ENCODE measurements at regions not wholly inside any gene's neighbourhood (a gene's known extent, or its start where the extent isn't known, plus 50 kb on each side); places are given as distances from the start of the nearest gene placed in this dataset.

DNA sequence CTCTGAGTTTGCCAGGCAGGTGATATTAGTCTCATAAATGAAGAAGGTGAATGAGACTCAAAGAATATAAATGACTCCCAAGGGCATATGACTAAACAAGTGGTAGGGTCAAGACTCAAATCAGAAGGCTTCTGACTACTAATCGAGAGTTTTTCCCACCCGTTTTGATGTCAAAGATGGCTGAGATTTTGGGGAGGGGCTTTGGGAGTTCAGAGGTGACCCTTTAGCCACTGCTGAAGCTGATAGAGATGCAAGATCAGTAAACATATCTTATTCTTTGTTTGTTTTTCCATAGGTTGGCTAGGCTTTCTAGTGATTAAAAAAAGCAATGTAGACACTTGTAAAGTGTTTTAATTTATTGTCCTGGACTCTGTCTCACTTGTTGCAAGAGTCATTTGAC lies 239.6 kb upstream of the PLEKHG7 start:
- WGBS (ENCODE audit: extremely low coverage, insufficient coverage, low lambda C conversion rate), result no CpG with 5 or more reads among the region's 2 CpGs
- no peak overlapping the region for H3K4me3 ChIP-seq (ENCODE audit: low read length)

DNA sequence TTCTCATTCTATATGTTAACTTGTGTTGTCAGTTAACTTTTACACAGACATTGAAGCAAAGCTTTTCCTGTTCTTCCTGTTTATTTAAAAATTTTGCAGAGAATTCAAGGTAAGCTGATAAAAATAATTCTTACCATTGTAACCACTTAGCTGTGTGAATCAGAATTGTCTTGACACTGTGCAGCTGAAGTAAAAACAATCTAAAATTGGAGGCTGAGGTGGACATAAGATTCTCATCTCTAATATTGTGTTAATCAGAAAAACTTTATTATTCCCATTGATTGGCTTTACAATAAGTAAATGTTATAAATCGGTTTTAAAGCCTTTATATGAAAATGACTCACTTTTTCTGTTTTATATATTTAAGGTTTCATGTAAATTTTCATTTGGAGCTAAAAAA lies 240.3 kb upstream of the PLEKHG7 start:
- Histone ChIP-seq H4K5ac (ENCODE audit: low read length) (no peak overlapping the region), H3K4me3 (ENCODE audit: low read length) (no peak overlapping the region), H2BK120ac (ENCODE audit: low read depth, low read length) (no peak overlapping the region), H3K4me2 (ENCODE audit: low read length) (no peak overlapping the region), H3K23ac (ENCODE audit: low read length) (no peak overlapping the region), H3K79me1 (ENCODE audit: low read length) (no peaks in the 10 kb centered on the region), H2BK15ac (replicated peaks; ENCODE audit: low read depth) (no peak overlapping the region), H3K4ac (ENCODE audit: low read depth, low read length) (no peak overlapping the region), H3K4me1 (ENCODE audit: control insufficient read depth, low read depth, low read length) (peaks cover 3% of the 10 kb centered on the region), H2BK5ac (ENCODE audit: low read length) (no peak overlapping the region), H3K27me3 (ENCODE audit: insufficient read depth, low read length, poor library complexity) (no peaks in the 10 kb centered on the region), H2AK5ac (ENCODE audit: low read length) (no peak overlapping the region), H3K56ac (ENCODE audit: low read length) (no peak overlapping the region), H3K18ac (ENCODE audit: low read length) (no peak overlapping the region), H3K27ac (ENCODE audit: low read depth, low read length) (no peak overlapping the region), H3K36me3 (ENCODE audit: control insufficient read depth, insufficient read depth, low read length) (no peaks in the 10 kb centered on the region), H3K79me2 (ENCODE audit: control insufficient read depth, insufficient read depth, low read length) (no peaks in the 10 kb centered on the region), H4K8ac (ENCODE audit: low read depth, low read length) (no peak overlapping the region), H3K9ac (ENCODE audit: low read length) (no peak overlapping the region)
- no peak for DNase-seq
- no CpG with 5 or more reads among the region's 1 CpG for WGBS (ENCODE audit: extremely low coverage, insufficient coverage, low lambda C conversion rate)

More for the DNA sequence above, 239.6 kb upstream of the PLEKHG7 start:
- H3K4ac ChIP-seq (ENCODE audit: low read depth, low read length), result no peak overlapping the region
- no peak overlapping the region for H2AK5ac ChIP-seq (ENCODE audit: low read length)
- DNase-seq, result no peak
- H3K23ac ChIP-seq (ENCODE audit: low read length), result no peak overlapping the region
- H2BK5ac ChIP-seq (ENCODE audit: low read length), result no peak overlapping the region
- H4K8ac ChIP-seq (ENCODE audit: low read depth, low read length), result no peak overlapping the region
- H3K27ac ChIP-seq (ENCODE audit: low read depth, low read length), result no peak overlapping the region
- no peak overlapping the region for H4K5ac ChIP-seq (ENCODE audit: low read length)
- no peaks in the 10 kb centered on the region for H3K36me3 ChIP-seq (ENCODE audit: control insufficient read depth, insufficient read depth, low read length)
- H3K4me2 ChIP-seq (ENCODE audit: low read length), result no peak overlapping the region
- no peak overlapping the region for H2BK120ac ChIP-seq (ENCODE audit: low read depth, low read length)
- no peak overlapping the region for H3K18ac ChIP-seq (ENCODE audit: low read length)
- H2BK15ac ChIP-seq (replicated peaks; ENCODE audit: low read depth), result no peak overlapping the region
- H3K4me1 ChIP-seq (ENCODE audit: control insufficient read depth, low read depth, low read length), result peaks cover 3% of the 10 kb centered on the region
- H3K56ac ChIP-seq (ENCODE audit: low read length), result no peak overlapping the region
- H3K27me3 ChIP-seq (ENCODE audit: insufficient read depth, low read length, poor library complexity), result no peaks in the 10 kb centered on the region
- H3K79me2 ChIP-seq (ENCODE audit: control insufficient read depth, insufficient read depth, low read length), result no peaks in the 10 kb centered on the region
- no peak overlapping the region for H3K9ac ChIP-seq (ENCODE audit: low read length)
- H3K79me1 ChIP-seq (ENCODE audit: low read length), result no peaks in the 10 kb centered on the region

DNA sequence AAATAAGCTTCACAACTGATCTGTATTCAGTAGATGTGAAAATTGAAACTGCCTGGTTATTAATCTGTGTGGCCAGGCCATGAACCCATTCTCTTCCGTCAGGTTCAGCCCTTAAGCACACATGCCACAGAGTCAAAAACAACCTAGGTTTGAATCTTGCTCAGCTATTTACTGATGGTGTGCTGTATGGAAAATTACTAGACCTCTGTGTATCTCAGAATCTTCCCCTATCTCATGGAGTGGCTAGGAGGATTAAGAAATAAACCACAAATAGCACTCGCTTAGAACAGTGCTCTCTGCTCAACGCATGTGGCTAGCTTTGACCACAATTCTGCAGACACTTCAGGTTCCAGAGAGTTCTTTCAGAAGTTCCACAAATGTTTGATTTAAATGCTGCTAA lies 240.7 kb upstream of the PLEKHG7 start:
- Histone ChIP-seq H3K4me2 (ENCODE audit: low read length) (no peak overlapping the region), H3K4ac (ENCODE audit: low read depth, low read length) (no peak overlapping the region), H4K8ac (ENCODE audit: low read depth, low read length) (no peak overlapping the region), H3K18ac (ENCODE audit: low read length) (no peak overlapping the region), H3K9ac (ENCODE audit: low read length) (no peak overlapping the region), H2AK5ac (ENCODE audit: low read length) (no peak overlapping the region), H3K23ac (ENCODE audit: low read length) (no peak overlapping the region), H3K36me3 (ENCODE audit: control insufficient read depth, insufficient read depth, low read length) (no peaks in the 10 kb centered on the region), H3K79me2 (ENCODE audit: control insufficient read depth, insufficient read depth, low read length) (no peaks in the 10 kb centered on the region), H3K56ac (ENCODE audit: low read length) (no peak overlapping the region), H3K79me1 (ENCODE audit: low read length) (no peaks in the 10 kb centered on the region), H2BK5ac (ENCODE audit: low read length) (no peak overlapping the region), H2BK15ac (replicated peaks; ENCODE audit: low read depth) (no peak overlapping the region), H3K27me3 (ENCODE audit: insufficient read depth, low read length, poor library complexity) (no peaks in the 10 kb centered on the region), H3K4me1 (ENCODE audit: control insufficient read depth, low read depth, low read length) (peaks cover 3% of the 10 kb centered on the region), H3K27ac (ENCODE audit: low read depth, low read length) (no peak overlapping the region), H3K4me3 (ENCODE audit: low read length) (no peak overlapping the region), H2BK120ac (ENCODE audit: low read depth, low read length) (no peak overlapping the region), H4K5ac (ENCODE audit: low read length) (no peak overlapping the region)
- WGBS (ENCODE audit: extremely low coverage, insufficient coverage, low lambda C conversion rate), result no CpG with 5 or more reads among the region's 3 CpGs
- no peak for DNase-seq

DNA sequence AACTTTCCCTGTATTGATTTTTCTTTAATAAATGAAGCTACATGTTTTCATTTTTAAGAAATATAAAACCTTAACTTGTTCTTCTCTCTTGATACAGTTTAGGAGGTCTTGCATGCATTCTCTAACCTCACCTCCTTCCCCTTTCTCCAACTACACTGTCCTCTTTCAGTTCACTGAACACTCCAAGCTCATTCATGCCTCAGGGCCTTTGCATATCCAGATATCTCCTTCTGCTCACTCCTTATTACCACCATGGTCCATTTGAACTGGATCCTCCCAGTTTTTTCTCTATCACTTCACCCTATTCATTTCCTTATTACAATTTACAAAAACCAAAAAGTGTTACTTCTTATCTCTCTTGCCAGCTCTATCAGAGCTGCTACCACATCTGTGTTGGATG lies 242.9 kb upstream of the PLEKHG7 start:
- H3K23ac ChIP-seq (ENCODE audit: low read length), result no peak overlapping the region
- H3K4me3 ChIP-seq (ENCODE audit: low read length), result no peak overlapping the region
- H3K36me3 ChIP-seq (ENCODE audit: control insufficient read depth, insufficient read depth, low read length), result no peaks in the 10 kb centered on the region
- H2AK5ac ChIP-seq (ENCODE audit: low read length), result no peak overlapping the region
- no peak overlapping the region for H3K4ac ChIP-seq (ENCODE audit: low read depth, low read length)
- no peaks in the 10 kb centered on the region for H3K27me3 ChIP-seq (ENCODE audit: insufficient read depth, low read length, poor library complexity)
- no peak overlapping the region for H3K9ac ChIP-seq (ENCODE audit: low read length)
- no peak overlapping the region for H2BK15ac ChIP-seq (replicated peaks; ENCODE audit: low read depth)
- no peak overlapping the region for H4K5ac ChIP-seq (ENCODE audit: low read length)
- H3K79me1 ChIP-seq (ENCODE audit: low read length), result no peaks in the 10 kb centered on the region
- no peaks in the 10 kb centered on the region for H3K79me2 ChIP-seq (ENCODE audit: control insufficient read depth, insufficient read depth, low read length)
- no peaks in the 10 kb centered on the region for H3K4me1 ChIP-seq (ENCODE audit: control insufficient read depth, low read depth, low read length)
- no peak overlapping the region for H2BK5ac ChIP-seq (ENCODE audit: low read length)
- H3K27ac ChIP-seq (ENCODE audit: low read depth, low read length), result no peak overlapping the region
- no peak overlapping the region for H3K18ac ChIP-seq (ENCODE audit: low read length)
- H2BK120ac ChIP-seq (ENCODE audit: low read depth, low read length), result no peak overlapping the region
- H4K8ac ChIP-seq (ENCODE audit: low read depth, low read length), result no peak overlapping the region
- no peak overlapping the region for H3K56ac ChIP-seq (ENCODE audit: low read length)
- H3K4me2 ChIP-seq (ENCODE audit: low read length), result no peak overlapping the region
- no peak for DNase-seq

DNA sequence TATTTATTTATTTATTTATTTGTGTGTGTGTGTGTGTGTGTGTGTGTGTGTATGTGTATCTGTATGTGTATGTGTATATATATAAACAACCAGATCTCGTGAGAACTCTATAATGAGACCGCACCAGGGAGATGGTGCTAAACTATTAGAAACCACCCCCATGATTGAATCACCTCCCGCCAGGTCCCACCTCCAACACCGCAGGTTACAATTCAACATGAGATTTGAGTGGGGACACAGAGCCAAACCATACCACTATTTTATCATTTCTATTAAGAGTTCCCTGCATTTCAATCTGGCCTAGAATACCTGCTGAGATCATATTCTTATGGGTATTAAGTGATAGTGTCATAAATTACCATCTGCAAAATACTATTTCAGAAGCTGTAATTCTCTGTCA lies 243.8 kb upstream of the PLEKHG7 start:
- WGBS (ENCODE audit: extremely low coverage, insufficient coverage, low lambda C conversion rate), result no CpG with 5 or more reads among the region's 4 CpGs
- Histone ChIP-seq H3K36me3 (ENCODE audit: control insufficient read depth, insufficient read depth, low read length) (no peaks in the 10 kb centered on the region), H3K4me1 (ENCODE audit: control insufficient read depth, low read depth, low read length) (no peaks in the 10 kb centered on the region), H3K23ac (ENCODE audit: low read length) (no peak overlapping the region), H3K4me2 (ENCODE audit: low read length) (no peak overlapping the region), H3K9ac (ENCODE audit: low read length) (no peak overlapping the region), H3K27ac (ENCODE audit: low read depth, low read length) (no peak overlapping the region), H3K79me2 (ENCODE audit: control insufficient read depth, insufficient read depth, low read length) (no peaks in the 10 kb centered on the region), H2BK120ac (ENCODE audit: low read depth, low read length) (no peak overlapping the region), H2AK5ac (ENCODE audit: low read length) (no peak overlapping the region), H3K56ac (ENCODE audit: low read length) (no peak overlapping the region), H3K18ac (ENCODE audit: low read length) (no peak overlapping the region), H3K4ac (ENCODE audit: low read depth, low read length) (no peak overlapping the region), H4K8ac (ENCODE audit: low read depth, low read length) (no peak overlapping the region), H4K5ac (ENCODE audit: low read length) (no peak overlapping the region), H2BK5ac (ENCODE audit: low read length) (no peak overlapping the region), H3K27me3 (ENCODE audit: insufficient read depth, low read length, poor library complexity) (no peaks in the 10 kb centered on the region), H3K4me3 (ENCODE audit: low read length) (no peak overlapping the region), H2BK15ac (replicated peaks; ENCODE audit: low read depth) (no peak overlapping the region), H3K79me1 (ENCODE audit: low read length) (no peaks in the 10 kb centered on the region)
- no peak for DNase-seq

DNA sequence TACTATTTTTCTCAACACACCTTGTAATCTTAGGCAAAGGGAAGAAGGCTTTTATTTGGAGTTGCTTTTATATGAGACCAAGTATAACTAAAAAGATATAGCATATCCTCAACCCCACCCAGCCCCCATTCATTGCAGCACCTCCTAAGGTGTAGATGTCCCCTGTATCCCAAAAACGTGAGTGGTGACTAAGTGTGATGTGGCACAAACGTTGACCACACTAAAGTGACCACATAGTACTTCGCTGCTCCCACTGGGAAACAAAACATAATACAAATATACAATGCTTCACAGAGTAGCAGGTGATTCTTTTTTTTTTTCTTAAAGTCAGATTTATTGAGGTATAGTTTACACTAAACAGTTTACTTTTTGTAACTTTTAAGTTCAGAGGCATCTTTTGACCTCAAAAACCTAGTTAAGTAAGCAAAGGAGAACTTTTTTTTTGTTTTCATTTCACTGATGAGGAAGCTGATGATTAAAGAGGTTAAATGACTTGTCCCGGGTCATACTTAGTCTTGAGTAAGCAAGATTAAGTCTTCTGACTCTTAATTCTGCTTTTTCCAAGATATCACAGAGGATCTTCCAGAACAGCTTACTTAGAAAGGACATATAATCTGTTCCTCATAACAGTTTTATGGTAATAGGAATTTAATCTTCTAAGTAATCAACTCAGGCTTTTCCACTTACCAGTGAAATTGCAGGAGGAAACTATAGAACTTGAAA lies 245.2 kb upstream of the PLEKHG7 start:
- H2AK5ac ChIP-seq (ENCODE audit: low read length), result no peak overlapping the region
- no peak overlapping the region for H3K23ac ChIP-seq (ENCODE audit: low read length)
- H3K79me2 ChIP-seq (ENCODE audit: control insufficient read depth, insufficient read depth, low read length), result no peaks in the 10 kb centered on the region
- DNase-seq, result no peak
- no CpG with 5 or more reads among the region's 4 CpGs for WGBS (ENCODE audit: extremely low coverage, insufficient coverage, low lambda C conversion rate)
- no peak overlapping the region for H3K9ac ChIP-seq (ENCODE audit: low read length)
- no peaks in the 10 kb centered on the region for H3K27me3 ChIP-seq (ENCODE audit: insufficient read depth, low read length, poor library complexity)
- H3K27ac ChIP-seq (ENCODE audit: low read depth, low read length), result no peak overlapping the region
- no peaks in the 10 kb centered on the region for H3K36me3 ChIP-seq (ENCODE audit: control insufficient read depth, insufficient read depth, low read length)
- no peak overlapping the region for H4K8ac ChIP-seq (ENCODE audit: low read depth, low read length)
- no peak overlapping the region for H4K5ac ChIP-seq (ENCODE audit: low read length)
- H3K4ac ChIP-seq (ENCODE audit: low read depth, low read length), result no peak overlapping the region
- no peak overlapping the region for H3K4me3 ChIP-seq (ENCODE audit: low read length)
- H2BK15ac ChIP-seq (replicated peaks; ENCODE audit: low read depth), result no peak overlapping the region
- no peak overlapping the region for H2BK5ac ChIP-seq (ENCODE audit: low read length)
- no peak overlapping the region for H3K4me2 ChIP-seq (ENCODE audit: low read length)
- H3K18ac ChIP-seq (ENCODE audit: low read length), result no peak overlapping the region
- no peaks in the 10 kb centered on the region for H3K79me1 ChIP-seq (ENCODE audit: low read length)
- no peaks in the 10 kb centered on the region for H3K4me1 ChIP-seq (ENCODE audit: control insufficient read depth, low read depth, low read length)
- no peak overlapping the region for H3K56ac ChIP-seq (ENCODE audit: low read length)
- no peak overlapping the region for H2BK120ac ChIP-seq (ENCODE audit: low read depth, low read length)
